Pancreas (tissue), 10 donors: ENCODE measurements at regions not wholly inside any gene's neighbourhood (a gene's known extent, or its start where the extent isn't known, plus 50 kb on each side); places are given as distances from the start of the nearest gene placed in this dataset.

Experiments used
- ATAC-seq, 4 donors: fragments of 200-7000 bp; cut with Tn5 transposase; one replicate each; pipeline versions ENCODE4 v1.8.0 to v1.9.1; 2020; ENCODE audit warnings: mild to moderate bottlenecking in 4 of 4, moderate library complexity in 4 of 4
- DNase-seq, 6 donors: peaks; one replicate each; pipeline ENCODE4 v3.0.0-alpha.2; 2020
- FAIRE-seq: peaks from 2 replicates; lab custom pipeline; 2012; peaks lifted over from hg19 to GRCh38; lab: Jason Lieb, UNC
- H3K27ac ChIP-seq, 4 donors: fragments of 200-600 bp; sonication (generic); 1 replicate in 3 of 4; 2 replicates in 1 of 4; pipeline versions ENCODE4 v1.5.0 to v1.8.0; 2020
- H3K27me3 ChIP-seq, 4 donors: fragments of 200-600 bp; one replicate each; pipeline ENCODE4 v1.8.0; 2021
- H3K36me3 ChIP-seq, 3 donors: fragments of 200-600 bp; sonication (generic) in 1 of 3; one replicate each; pipeline versions ENCODE4 v1.5.0 to v1.8.0; 2020 to 2021
- H3K4me1 ChIP-seq, 3 donors: fragments of 200-600 bp; one replicate each; pipeline ENCODE4 v1.8.0; 2021
- H3K4me3 ChIP-seq, 4 donors: fragments of 200-600 bp; sonication (generic) in 2 of 4; one replicate each; pipeline versions ENCODE4 v1.5.0 to v1.8.0; 2020 to 2021
- H3K9me3 ChIP-seq, 4 donors: fragments of 200-600 bp; one replicate each; pipeline ENCODE4 v1.8.0; 2021
- CTCF ChIP-seq, 4 donors: fragments of 200-600 bp; sonication (generic) in 3 of 4; IDR thresholded peaks; one replicate each; pipeline versions ENCODE4 v1.5.0 to v1.8.0; 2021; ENCODE audit warnings: antibody characterized with exemption in 4 of 4
- WGBS, 2 donors: extraction: QIAGEN DNeasy Blood & Tissue Kit; methylation state at CpG; one replicate each; pipeline ENCODE4 v1.1.7; 2013; 5-methylcytosine and 5-hydroxymethylcytosine counted together
- intact Hi-C, 3 donors: fragments of 100-400 bp; cut with DNase I; formaldehyde crosslinking; loops; one replicate each; pipeline versions ENCODE4 v1.11.1 to v1.14.2; 2022
- donor health status: healthy with polysubstance abuse.
- donor health status: DM: no; HTN: no; CAD: no; lungs with moderate emphysema.
- donor health status: DM: no; HTN: no; CAD: no.
- donor health status: control.
- donor health status: control.
- donor health status: Bipolar disorder and iron deficiency.
- donor health status: DM: yes; HTN: yes; CAD: no.
- donor health status: DM: no; HTN: no; CAD: no.
- donor health status: DM: no; HTN: no; CAD: no.
- donor health status: DM: yes; HTN: yes; CAD: no.

GRCh38 chr2:118687698-118688097 lies 159.8 kb downstream of the EN1 start:
- TF ChIP-seq CTCF (IDR thresholded peaks at IDR 0.05), result no peak
- intact Hi-C loops, result no loop called here
- DNase-seq (no peak), FAIRE-seq (no peak), ATAC-seq (no peak)
- no peak overlapping the region for H3K27ac ChIP-seq
- no peak overlapping the region for H3K4me3 ChIP-seq
- H3K4me1 ChIP-seq, result no peaks in the 10 kb centered on the region
- no peaks in the 10 kb centered on the region for H3K36me3 ChIP-seq
- 74 to 84% methylated on average over 2 of the region's 2 CpGs for WGBS, 2 donors
- H3K9me3 ChIP-seq, result no peaks in the 10 kb centered on the region
- H3K27me3 ChIP-seq, result no peaks in the 10 kb centered on the region

- no peak for DNase-seq
- no peak for TF ChIP-seq CTCF (IDR thresholded peaks at IDR 0.05)
- Histone ChIP-seq H3K4me3 (no peak overlapping the region), H3K27ac (no peak overlapping the region), H3K27me3 (no peaks in the 10 kb centered on the region), H3K36me3 (no peaks in the 10 kb centered on the region), H3K9me3 (no peaks in the 10 kb centered on the region), H3K4me1 (no peaks in the 10 kb centered on the region)
- 69 to 76% methylated on average over 3 of the region's 3 CpGs for WGBS, 2 donors
- intact Hi-C loops, result no loop called here
- ATAC-seq, result no peak
- FAIRE-seq, result no peak
Measured at GRCh38 chr2:118687192-118687591, 160.3 kb downstream of the EN1 start.

- 81 to 88% methylated on average over 1 of the region's 1 CpG for WGBS, 2 donors
- H3K27me3 ChIP-seq, result no peaks in the 10 kb centered on the region
- no peaks in the 10 kb centered on the region for H3K36me3 ChIP-seq
- no peaks in the 10 kb centered on the region for H3K4me1 ChIP-seq
- TF ChIP-seq CTCF (IDR thresholded peaks at IDR 0.05), result no peak
- H3K9me3 ChIP-seq, result no peaks in the 10 kb centered on the region
- H3K27ac ChIP-seq, result no peak overlapping the region
- no peak for ATAC-seq
- FAIRE-seq, result no peak
- no peak for DNase-seq
- no peak overlapping the region for H3K4me3 ChIP-seq
- intact Hi-C loops, result no loop called here
Measured at GRCh38 chr2:118686346-118686745, 161.1 kb downstream of the EN1 start.

- Histone ChIP-seq H3K4me3 (no peak overlapping the region), H3K9me3 (no peaks in the 10 kb centered on the region), H3K27ac (no peak overlapping the region), H3K4me1 (no peaks in the 10 kb centered on the region), H3K27me3 (no peaks in the 10 kb centered on the region), H3K36me3 (no peaks in the 10 kb centered on the region)
- ATAC-seq, result no peak
- DNase-seq, result no peak
- WGBS, 2 donors, result 83 to 88% methylated on average over 5 of the region's 5 CpGs
- TF ChIP-seq CTCF (IDR thresholded peaks at IDR 0.05), result no peak
- no peak for FAIRE-seq
- intact Hi-C loops, result no loop called here
Measured at GRCh38 chr2:118683460-118683859, 164.0 kb downstream of the EN1 start.

GRCh38 chr2:118678985-118679384 lies 168.5 kb downstream of the EN1 start:
- Histone ChIP-seq H3K27me3 (no peaks in the 10 kb centered on the region), H3K36me3 (no peaks in the 10 kb centered on the region), H3K4me3 (no peak overlapping the region), H3K4me1 (no peaks in the 10 kb centered on the region), H3K27ac (no peak overlapping the region), H3K9me3 (no peaks in the 10 kb centered on the region)
- TF ChIP-seq CTCF (IDR thresholded peaks at IDR 0.05), result no peak
- 53 to 60% methylated on average over 2 of the region's 2 CpGs for WGBS, 2 donors
- no peak for DNase-seq
- no peak for ATAC-seq
- FAIRE-seq, result no peak
- intact Hi-C loops, result no loop called here
